H9 (cell line): ENCODE measurements at regions not wholly inside any gene's neighbourhood (a gene's known extent, or its start where the extent isn't known, plus 50 kb on each side); places are given as distances from the start of the nearest gene placed in this dataset.

ENCODE experiments used
- DNase-seq: peaks from one replicate; pipeline ENCODE4 v3.0.0-alpha.2; 2017
- H2AFZ ChIP-seq: one replicate; pipeline ENCODE4 v1.6.1; 2013; ENCODE audit warnings: mild to moderate bottlenecking, low read length, control low read depth, moderate library complexity
- H2AK5ac ChIP-seq: 2 replicates; pipeline ENCODE4 v1.6.1; 2013; ENCODE audit warnings: low read length, control low read depth, mixed read lengths; ENCODE audit not compliant: insufficient read length
- H2BK120ac ChIP-seq: one replicate; pipeline ENCODE4 v1.6.1; 2013; ENCODE audit warnings: low read depth, mild to moderate bottlenecking, low read length, control low read depth, inconsistent platforms; ENCODE audit not compliant: poor library complexity, severe bottlenecking
- H2BK12ac ChIP-seq: 2 replicates; pipeline ENCODE4 v1.6.1; 2013; ENCODE audit warnings: low read length, control low read depth, mixed read lengths, low read depth; ENCODE audit not compliant: insufficient read length
- H2BK15ac ChIP-seq: 2 replicates; pipeline ENCODE4 v1.6.1; 2013; ENCODE audit warnings: low read depth, low read length, control low read depth
- H2BK20ac ChIP-seq: one replicate; pipeline ENCODE4 v1.6.1; 2013; ENCODE audit warnings: low read depth, mild to moderate bottlenecking, low read length, control low read depth, inconsistent platforms; ENCODE audit not compliant: poor library complexity, severe bottlenecking
- H2BK5ac ChIP-seq: 2 replicates; pipeline ENCODE4 v1.6.1; 2013; ENCODE audit warnings: low read length, control low read depth, mixed read lengths; ENCODE audit not compliant: insufficient read length
- H3K14ac ChIP-seq: 2 replicates; pipeline ENCODE4 v1.6.1; 2013; ENCODE audit warnings: low read length, control low read depth; ENCODE audit not compliant: insufficient read depth
- H3K18ac ChIP-seq: 2 replicates; pipeline ENCODE4 v1.6.1; 2013; ENCODE audit warnings: low read depth, mild to moderate bottlenecking, mixed read lengths, low read length, control low read depth; ENCODE audit not compliant: insufficient read length
- H3K23ac ChIP-seq: 2 replicates; pipeline ENCODE4 v1.6.1; 2013; ENCODE audit warnings: low read length, control low read depth, mixed read lengths, low read depth; ENCODE audit not compliant: insufficient read length
- H3K23me2 ChIP-seq: 2 replicates; pipeline ENCODE4 v1.6.1; 2013; ENCODE audit warnings: low read depth, mild to moderate bottlenecking, mixed read lengths, low read length, control low read depth; ENCODE audit not compliant: insufficient read length, poor library complexity, severe bottlenecking
- H3K27ac ChIP-seq: 2 replicates; pipeline ENCODE4 v1.5.1; 2013; ENCODE audit warnings: low read length, control low read depth, mixed read lengths, low read depth; ENCODE audit not compliant: insufficient read length
- H3K27me3 ChIP-seq: 2 replicates; pipeline ENCODE4 v1.6.1; 2013; ENCODE audit warnings: low read length, control low read depth, inconsistent platforms; ENCODE audit not compliant: insufficient read depth
- H3K4ac ChIP-seq: 2 replicates; pipeline ENCODE4 v1.6.1; 2013; ENCODE audit warnings: low read depth, mild to moderate bottlenecking, control low read depth, inconsistent platforms, low read length, moderate library complexity
- H3K4me1 ChIP-seq: 2 replicates; pipeline ENCODE4 v1.6.1; 2013; ENCODE audit warnings: low read length, control low read depth, inconsistent platforms; ENCODE audit not compliant: insufficient read depth
- H3K4me2 ChIP-seq: 2 replicates; pipeline ENCODE4 v1.6.1; 2013; ENCODE audit warnings: low read length, control low read depth, mixed read lengths; ENCODE audit not compliant: insufficient read length, insufficient read depth
- H3K56ac ChIP-seq: 2 replicates; pipeline ENCODE4 v1.6.1; 2013; ENCODE audit warnings: low read depth, mild to moderate bottlenecking, mixed read lengths, low read length, control low read depth; ENCODE audit not compliant: insufficient read length
- H3K79me1 ChIP-seq: 2 replicates; pipeline ENCODE4 v1.6.1; 2013; ENCODE audit warnings: low read depth, mild to moderate bottlenecking, moderate library complexity, low read length, control low read depth, inconsistent platforms; ENCODE audit not compliant: insufficient read depth, poor library complexity, severe bottlenecking
- H3K79me2 ChIP-seq: 2 replicates; pipeline ENCODE4 v1.6.1; 2013; ENCODE audit warnings: low read length, control low read depth, inconsistent platforms; ENCODE audit not compliant: insufficient read depth
- H3K9ac ChIP-seq: 2 replicates; pipeline ENCODE4 v1.6.1; 2013; ENCODE audit warnings: low read length, control low read depth, mixed read lengths; ENCODE audit not compliant: insufficient read length; ENCODE audit errors: extremely low read depth
- H3K9me3 ChIP-seq: one replicate; pipeline ENCODE4 v1.6.1; 2013; ENCODE audit warnings: low read depth, low read length, inconsistent platforms; ENCODE audit not compliant: control insufficient read depth
- H3T11ph ChIP-seq: one replicate; pipeline ENCODE4 v1.6.1; 2013; ENCODE audit warnings: mild to moderate bottlenecking, low read length, control low read depth, inconsistent platforms
- H4K20me1 ChIP-seq: one replicate; pipeline ENCODE4 v1.6.1; 2013; ENCODE audit not compliant: control insufficient read depth, insufficient read length, insufficient read depth
- H4K5ac ChIP-seq: 2 replicates; pipeline ENCODE4 v1.6.1; 2013; ENCODE audit warnings: low read depth, mild to moderate bottlenecking, mixed read lengths, low read length, control low read depth; ENCODE audit not compliant: insufficient read length
- H4K8ac ChIP-seq: replicated peaks from 2 replicates; pipeline ENCODE4 v1.6.1; 2013; ENCODE audit warnings: low read length, control low read depth, mixed read lengths, low read depth; ENCODE audit not compliant: insufficient read length
- H4K91ac ChIP-seq: 2 replicates; pipeline ENCODE4 v1.6.1; 2013; ENCODE audit warnings: low read depth, mild to moderate bottlenecking, moderate library complexity, mixed read lengths, low read length, control low read depth; ENCODE audit not compliant: insufficient read length
- H3K27ac Mint-ChIP-seq, 3 experiments: 2 replicates in 2 of 3; 3 replicates in 1 of 3; pipeline ENCODE4 v1.8.0; 2020 to 2021; ENCODE audit warnings: mixed read lengths in 3 of 3, mild to moderate bottlenecking in 1 of 3, moderate library complexity in 1 of 3
- H3K27me3 Mint-ChIP-seq: 2 replicates; pipeline ENCODE4 v1.8.0; 2021; ENCODE audit warnings: low read depth, mild to moderate bottlenecking, moderate library complexity, mixed read lengths
- H3K36me3 Mint-ChIP-seq, 3 experiments: 2 replicates in 2 of 3; 3 replicates in 1 of 3; pipeline ENCODE4 v1.8.0; 2020 to 2021; ENCODE audit warnings: low read depth in 3 of 3, mixed read lengths in 3 of 3; ENCODE audit not compliant: insufficient read depth in 1 of 3
- H3K4me1 Mint-ChIP-seq, 2 experiments: 2 replicates each; pipeline ENCODE4 v1.8.0; 2020; ENCODE audit warnings: mixed read lengths in 2 of 2
- H3K4me3 Mint-ChIP-seq, 2 experiments: 2 replicates in 1 of 2; 3 replicates in 1 of 2; pipeline ENCODE4 v1.8.0; 2020 to 2021; ENCODE audit warnings: mild to moderate bottlenecking in 2 of 2, mixed read lengths in 2 of 2, moderate library complexity in 1 of 2
- H3K9me3 Mint-ChIP-seq, 2 experiments: 2 replicates in 1 of 2; 3 replicates in 1 of 2; pipeline ENCODE4 v1.8.0; 2020; ENCODE audit warnings: mild to moderate bottlenecking in 2 of 2, mixed read lengths in 2 of 2, moderate library complexity in 1 of 2
- WGBS: extraction: QIAGEN DNeasy Blood & Tissue Kit; methylation state at CpG from one replicate; pipeline ENCODE4 v1.1.7; 2013; ENCODE audit warnings: missing lambda C conversion rate, low lambda C conversion rate, mixed read lengths; ENCODE audit not compliant: insufficient read length; ENCODE audit errors: extremely low coverage; 5-methylcytosine and 5-hydroxymethylcytosine counted together
- TF ChIP-seq, protein P1 (sequence below): fragments of 200-600 bp; sonication (generic); conservative IDR thresholded peaks from 3 replicates; pipeline ENCODE4 v1.8.0; 2021; ENCODE audit warnings: antibody characterized with exemption, mild to moderate bottlenecking

DNA sequence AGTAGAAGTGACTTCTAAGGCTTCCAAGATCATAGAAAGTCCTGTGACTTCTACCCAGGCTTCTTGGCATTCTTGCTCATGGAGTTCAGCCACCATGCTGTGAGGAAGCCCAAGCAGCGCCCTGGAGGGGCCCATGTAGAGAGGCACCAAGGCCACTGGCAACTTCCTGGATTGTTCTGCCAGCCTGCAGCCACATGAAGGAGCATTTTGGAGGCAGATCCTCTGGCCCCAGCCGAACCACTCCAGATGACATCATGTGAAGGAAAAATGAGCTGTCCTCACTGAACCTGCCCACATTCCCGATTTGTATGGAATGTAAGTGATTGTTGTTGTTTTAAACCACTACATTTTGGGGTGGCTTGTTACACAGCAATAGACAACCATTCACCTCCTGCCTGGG lies 51.5 kb upstream of the MNX1 start:
- Histone ChIP-seq H3K18ac (no peak overlapping the region), H2BK12ac (no peak overlapping the region), H4K20me1 (no peaks in the 10 kb centered on the region), H4K8ac (no peak overlapping the region), H3K23ac (no peak overlapping the region), H3K4ac (no peak overlapping the region), H3K79me2 (no peaks in the 10 kb centered on the region), H3K27me3 (no peaks in the 10 kb centered on the region), H4K91ac (no peak overlapping the region), H2BK120ac (no peak overlapping the region), H2BK20ac (no peak overlapping the region), H4K5ac (no peak overlapping the region), H2BK5ac (no peak overlapping the region), H3K27ac (no peak overlapping the region), H3K14ac (no peak overlapping the region), H3T11ph (no peak overlapping the region), H3K56ac (no peak overlapping the region), H3K9me3 (no peaks in the 10 kb centered on the region), H2AK5ac (no peak overlapping the region), H3K79me1 (no peaks in the 10 kb centered on the region), H2BK15ac (no peak overlapping the region), H3K23me2 (no peaks in the 10 kb centered on the region), H3K4me2 (no peak overlapping the region), H2AFZ (no peak overlapping the region), H3K4me1 (no peaks in the 10 kb centered on the region), H3K9ac (no peak overlapping the region)
- Mint-ChIP-seq H3K36me3 (peaks cover 0 to 6% (median 0%) of the 10 kb centered on the region in 3 experiments; a peak in 1 of 7 replicates), H3K27ac (no peak overlapping the region), H3K27me3 (peaks cover 48% of the 10 kb centered on the region), H3K4me1 (no peaks in the 10 kb centered on the region), H3K9me3 (peaks cover 26 to 27% of the 10 kb centered on the region in 2 experiments), H3K4me3 (no peak overlapping the region)
- no peak for DNase-seq
- TF ChIP-seq, protein P1, sequence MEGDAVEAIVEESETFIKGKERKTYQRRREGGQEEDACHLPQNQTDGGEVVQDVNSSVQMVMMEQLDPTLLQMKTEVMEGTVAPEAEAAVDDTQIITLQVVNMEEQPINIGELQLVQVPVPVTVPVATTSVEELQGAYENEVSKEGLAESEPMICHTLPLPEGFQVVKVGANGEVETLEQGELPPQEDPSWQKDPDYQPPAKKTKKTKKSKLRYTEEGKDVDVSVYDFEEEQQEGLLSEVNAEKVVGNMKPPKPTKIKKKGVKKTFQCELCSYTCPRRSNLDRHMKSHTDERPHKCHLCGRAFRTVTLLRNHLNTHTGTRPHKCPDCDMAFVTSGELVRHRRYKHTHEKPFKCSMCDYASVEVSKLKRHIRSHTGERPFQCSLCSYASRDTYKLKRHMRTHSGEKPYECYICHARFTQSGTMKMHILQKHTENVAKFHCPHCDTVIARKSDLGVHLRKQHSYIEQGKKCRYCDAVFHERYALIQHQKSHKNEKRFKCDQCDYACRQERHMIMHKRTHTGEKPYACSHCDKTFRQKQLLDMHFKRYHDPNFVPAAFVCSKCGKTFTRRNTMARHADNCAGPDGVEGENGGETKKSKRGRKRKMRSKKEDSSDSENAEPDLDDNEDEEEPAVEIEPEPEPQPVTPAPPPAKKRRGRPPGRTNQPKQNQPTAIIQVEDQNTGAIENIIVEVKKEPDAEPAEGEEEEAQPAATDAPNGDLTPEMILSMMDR = no peak
- WGBS = no CpG with 5 or more reads among the region's 3 CpGs
